Stromal cell of bone marrow (primary cell): ENCODE measurements at regions not wholly inside any gene's neighbourhood (a gene's known extent, or its start where the extent isn't known, plus 50 kb on each side); places are given as distances from the start of the nearest gene placed in this dataset.
"Not testable (repeated sequence)": the region's sequence is repeated elsewhere in the genome, so short reads cannot be mapped to it uniquely, and the experiment has no call there.

Experiments
- DNase-seq: peaks from one replicate; pipeline ENCODE4 v3.0.0-alpha.2; 2012; ENCODE audit warnings: low read depth

DNA sequence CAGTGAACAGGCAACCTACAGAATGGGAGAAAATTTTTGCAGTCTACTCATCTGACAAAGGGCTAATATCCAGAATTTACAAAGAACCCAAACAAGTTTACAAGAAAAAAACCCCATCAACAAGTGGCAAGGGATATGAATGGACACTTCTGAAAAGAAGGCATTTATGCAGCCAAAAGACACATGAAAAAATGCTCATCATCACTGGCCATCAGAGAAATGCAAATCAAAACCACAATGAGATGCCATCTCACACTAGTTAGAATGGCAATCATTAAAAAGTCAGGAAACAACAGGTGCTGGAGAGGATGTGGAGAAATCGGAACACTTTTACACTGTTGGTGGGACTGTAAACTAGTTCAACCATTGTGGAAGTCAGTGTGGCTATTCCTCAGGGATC lies 80.3 kb downstream of the ZNF474 start:
- not testable (repeated sequence) for DNase-seq

DNA sequence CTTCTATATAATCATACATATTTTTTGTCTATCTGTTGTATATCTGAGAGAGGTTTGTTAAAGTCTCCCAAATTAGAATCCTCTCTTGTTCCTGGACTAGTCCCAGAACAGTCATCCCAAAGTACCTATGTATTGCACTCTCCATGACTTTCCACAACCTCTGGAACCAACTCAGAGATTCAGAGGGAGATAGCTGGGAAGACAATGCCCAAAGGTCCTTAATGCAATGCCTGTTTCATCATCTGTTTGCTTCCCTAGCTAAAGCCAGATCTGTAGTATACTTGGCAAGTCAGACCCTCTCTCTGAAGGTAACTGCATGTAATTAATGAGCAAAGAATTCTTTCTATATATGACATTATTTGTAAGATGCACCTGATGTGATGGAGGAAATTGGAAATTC lies 89.4 kb downstream of the ZNF474 start:
- DNase-seq: no peak

DNA sequence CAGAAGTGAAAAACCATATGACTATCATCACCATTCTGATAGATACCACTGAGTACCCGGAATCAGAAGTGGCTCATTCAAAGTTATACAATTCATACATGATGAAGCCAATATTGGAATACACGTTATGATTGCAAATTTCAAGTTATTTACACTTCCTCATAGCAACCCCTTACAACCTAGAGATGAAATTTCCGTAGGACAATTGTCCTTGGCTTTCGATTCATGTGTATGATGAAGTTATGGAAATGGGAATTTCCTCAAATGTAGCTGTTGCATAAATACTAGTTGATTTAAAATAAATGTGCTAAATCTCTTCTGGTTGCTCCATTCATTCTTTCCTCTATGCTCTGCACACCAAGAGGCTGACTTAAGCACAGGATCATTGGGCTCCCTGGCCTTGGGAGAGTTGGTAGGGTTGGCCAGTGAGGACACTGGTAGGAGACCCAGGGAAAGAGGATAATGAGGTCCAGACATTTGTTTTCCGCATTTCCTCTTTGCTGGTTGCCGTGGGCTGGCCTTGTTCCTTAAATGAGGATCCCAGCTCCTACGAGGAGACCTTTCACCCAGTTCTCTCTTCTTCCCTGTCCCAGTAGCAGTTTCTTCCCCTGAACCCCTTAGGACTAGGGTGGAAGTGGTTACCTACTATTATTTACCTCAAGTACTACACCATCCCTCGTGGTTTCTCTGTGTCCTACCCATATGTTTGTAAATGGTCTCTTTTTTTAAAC lies 90.3 kb downstream of the ZNF474 start:
- no peak for DNase-seq

DNA sequence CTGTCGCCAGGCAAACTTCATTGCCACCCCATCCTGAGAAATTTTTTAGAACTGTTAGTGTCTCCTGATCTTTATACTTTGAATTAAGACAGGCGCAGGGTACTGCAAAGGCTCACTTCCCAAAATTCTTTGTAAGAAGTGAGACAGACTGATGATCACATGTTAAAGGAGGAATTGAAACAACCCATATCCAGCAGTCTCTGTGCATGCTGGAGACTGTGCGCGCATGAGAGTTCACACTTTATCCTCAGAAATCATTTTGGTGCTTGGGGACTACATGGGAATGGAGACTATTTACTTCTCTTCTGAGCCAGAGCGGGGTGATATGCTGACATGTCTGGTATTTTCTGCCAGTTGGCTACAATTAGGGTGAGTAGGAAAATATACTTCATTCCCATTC lies 91.2 kb downstream of the ZNF474 start:
- peak; percentile 1 for DNase-seq

DNA sequence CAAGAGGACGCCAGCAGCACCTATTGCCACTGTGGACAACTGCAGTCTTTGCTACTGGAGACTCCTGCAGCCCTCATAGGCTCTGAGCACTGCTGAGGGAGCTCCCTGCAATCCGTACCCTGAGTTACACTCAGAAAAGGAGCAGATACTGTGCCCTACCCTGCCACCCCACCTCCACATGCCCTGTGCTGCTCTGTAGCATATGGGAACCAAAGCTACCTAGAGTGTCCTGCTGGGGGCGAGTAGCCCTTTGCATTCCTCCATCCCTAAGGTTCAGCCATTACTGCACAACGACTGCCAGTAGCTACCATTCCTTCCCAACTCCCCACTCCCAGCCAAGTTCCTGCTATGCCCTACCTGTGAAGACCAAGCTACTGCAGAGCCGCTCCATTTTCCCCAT lies 90.2 kb upstream of the SNCAIP start:
- DNase-seq: no peak

DNA sequence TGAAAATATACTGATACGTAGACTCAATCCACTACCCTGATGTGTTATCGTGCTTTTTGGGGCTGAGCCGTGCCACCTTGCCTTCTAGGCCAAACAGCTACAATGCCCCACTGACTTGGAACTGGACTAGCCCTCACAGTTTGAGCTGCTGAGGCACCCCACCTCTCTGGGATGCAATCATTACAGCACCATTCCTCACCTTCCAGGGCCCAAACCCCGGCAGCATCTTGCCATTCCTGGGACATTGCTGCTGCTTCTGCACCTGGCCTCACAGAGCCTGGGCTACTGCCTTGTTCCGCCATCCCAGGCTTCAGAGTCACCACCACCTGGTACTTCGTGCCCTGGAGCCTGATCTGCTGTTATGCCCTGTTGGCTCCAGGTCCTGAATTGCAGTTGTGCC lies 89.5 kb upstream of the SNCAIP start:
- no peak for DNase-seq

DNA sequence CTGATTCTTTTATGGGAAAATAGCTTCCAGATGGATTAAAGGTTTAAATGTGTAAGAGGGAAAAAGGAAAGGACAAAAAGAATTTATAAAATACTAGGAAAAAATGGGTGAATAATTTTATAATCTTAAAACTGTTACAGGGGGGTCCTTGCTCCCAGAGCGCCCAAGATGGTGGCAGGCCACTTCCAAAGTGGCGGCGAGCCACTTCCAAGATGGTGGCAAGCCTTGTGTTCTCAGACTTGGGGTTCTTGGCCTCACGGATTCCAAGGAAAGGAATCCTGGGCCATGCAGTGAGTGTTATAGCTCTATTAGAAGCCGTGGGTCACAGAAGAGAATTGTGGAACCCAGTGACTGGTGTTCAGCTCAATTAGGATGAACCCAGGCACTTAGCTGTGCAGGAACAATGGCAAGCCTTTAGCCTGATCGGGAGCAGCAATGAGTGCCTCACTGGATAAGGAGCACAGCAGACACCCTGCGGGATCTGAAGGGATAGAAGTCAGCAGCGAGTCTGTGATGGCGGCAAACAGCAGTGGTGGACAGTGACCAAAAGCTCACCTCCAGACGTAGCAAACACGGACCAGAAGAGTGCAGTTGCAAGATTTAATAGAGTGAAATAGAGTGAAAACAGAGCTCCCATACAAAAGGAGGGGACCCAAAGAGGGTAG lies 83.2 kb upstream of the SNCAIP start:
- no peak for DNase-seq

DNA sequence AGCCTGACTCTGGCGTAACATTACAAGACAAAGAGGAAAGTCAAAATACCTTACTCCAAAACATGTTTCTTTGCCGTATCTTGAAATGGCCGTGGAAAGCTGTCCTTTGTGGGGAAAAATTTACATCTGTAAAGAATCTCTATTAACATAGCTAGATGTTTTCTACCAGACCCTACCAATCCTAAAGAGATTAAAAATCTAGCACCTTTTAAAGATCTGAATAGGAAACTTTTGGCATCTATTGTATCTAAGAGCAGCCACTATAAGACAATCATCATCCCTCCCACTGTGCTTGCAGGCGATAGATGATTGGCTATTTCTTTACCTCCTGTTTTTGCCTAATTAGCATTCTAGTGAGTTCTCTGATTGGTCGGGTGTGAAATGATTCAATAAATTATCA lies 82.5 kb upstream of the SNCAIP start:
- no peak for DNase-seq

DNA sequence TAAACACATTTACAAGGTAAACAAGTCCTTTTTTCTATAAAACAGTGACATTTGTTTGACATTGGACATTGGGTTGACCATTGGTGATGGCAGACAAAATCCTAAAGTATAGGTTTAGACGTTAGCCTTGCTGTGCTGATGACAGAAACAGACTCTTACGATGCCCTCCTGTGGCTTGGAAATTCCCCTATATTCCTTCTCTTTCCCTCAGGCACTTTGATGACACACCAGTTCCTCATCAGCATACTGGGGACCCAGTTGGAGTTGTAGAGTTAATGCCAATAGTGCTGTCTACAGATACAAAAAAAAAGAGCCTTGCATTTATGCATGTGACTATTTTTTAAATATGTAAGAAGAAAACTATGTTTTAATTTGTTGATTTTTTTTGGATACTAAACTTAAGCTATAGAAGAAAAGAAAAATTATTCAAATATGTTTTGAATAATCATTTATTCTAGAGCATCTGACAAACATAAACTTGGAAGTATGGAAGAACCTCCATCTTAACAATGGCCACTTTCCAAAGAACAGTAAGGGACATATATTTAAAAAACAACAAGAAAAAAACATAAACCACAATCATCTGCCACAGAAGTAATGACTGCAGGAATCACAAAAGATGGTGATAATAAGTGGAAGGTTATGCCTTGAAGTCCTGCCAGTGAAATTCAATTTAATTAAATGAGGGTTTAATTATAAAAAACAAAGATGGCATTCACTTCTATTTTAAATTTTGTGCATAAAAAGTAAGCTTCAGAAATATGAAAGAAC lies 75.6 kb upstream of the SNCAIP start:
- DNase-seq: no peak

DNA sequence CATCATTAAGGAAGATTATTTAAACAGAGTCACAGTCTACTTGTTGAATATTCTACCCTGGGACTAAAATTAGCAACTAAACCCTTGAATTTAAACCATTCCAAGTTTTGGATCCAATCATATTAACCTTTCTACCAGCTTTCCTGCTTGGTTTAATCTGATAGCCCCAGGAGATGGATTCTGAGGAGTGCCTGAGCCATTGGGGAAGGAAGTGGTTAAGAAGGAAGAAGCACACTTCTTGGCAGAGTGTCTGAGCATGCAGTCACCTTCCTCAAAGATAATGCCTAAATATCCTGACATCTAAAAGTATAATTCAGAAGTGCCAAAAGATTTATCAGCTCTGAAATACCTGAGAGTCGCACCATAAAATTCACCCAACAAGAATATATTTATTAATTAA lies 74.1 kb upstream of the SNCAIP start:
- no peak for DNase-seq

DNA sequence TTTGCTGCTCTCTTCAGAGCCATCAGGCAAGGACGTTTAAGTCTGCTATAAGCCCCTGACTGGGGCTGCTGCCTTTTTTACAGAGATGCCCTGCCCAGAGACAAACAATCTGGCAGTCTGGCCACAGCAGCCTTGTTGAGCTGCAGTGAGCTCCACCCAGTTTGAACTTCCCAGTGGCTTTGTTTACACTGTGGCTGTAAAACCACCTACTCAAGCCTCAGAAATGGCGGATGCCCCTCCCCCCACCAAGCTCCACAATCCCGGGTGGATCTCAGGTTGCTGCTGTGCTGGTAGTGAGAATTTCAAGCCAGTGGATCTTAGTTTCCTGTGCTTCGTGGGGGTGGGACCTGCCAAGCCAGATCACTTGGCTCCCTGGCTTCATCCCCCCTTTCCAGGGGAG lies 59.7 kb upstream of the SNCAIP start:
- DNase-seq: no peak

DNA sequence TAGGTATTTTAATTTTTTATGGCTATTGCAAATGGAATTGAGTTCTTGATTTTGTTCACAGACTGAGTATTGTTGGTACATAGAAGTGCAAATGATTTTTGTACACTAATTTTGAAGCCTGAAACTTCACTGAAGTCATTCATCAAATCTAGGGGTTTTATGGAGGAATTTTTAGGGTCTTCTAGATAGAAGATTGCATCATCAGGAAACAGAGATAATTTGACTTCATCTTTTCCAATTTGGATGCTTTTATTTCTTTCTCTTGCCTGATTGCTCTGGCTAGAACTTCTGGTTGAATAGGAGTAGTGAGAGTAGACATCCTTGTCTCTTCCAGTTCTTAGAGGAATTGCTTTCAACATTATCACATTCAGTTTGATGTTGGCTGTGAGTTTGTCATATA lies 58.2 kb upstream of the SNCAIP start:
- DNase-seq: no peak

DNA sequence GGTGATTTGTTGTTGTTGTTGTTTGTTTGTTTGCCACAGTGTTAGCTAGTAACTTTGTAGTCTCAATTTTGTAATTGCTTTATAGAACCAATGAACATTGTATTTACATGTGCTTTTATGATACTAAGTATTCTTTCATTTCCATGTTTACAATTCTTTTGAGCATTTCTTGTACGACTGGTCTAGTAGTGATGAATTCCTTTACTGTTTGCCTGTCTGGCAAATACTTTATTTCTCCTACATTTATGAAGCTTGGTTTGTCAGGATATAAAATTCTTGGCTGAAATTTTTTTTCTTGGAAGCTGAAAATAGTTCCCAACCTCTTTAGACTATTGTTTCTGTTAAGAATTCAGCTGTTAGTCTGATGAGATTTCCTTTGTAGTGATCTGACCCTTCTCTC lies 55.6 kb upstream of the SNCAIP start:
- no peak for DNase-seq

DNA sequence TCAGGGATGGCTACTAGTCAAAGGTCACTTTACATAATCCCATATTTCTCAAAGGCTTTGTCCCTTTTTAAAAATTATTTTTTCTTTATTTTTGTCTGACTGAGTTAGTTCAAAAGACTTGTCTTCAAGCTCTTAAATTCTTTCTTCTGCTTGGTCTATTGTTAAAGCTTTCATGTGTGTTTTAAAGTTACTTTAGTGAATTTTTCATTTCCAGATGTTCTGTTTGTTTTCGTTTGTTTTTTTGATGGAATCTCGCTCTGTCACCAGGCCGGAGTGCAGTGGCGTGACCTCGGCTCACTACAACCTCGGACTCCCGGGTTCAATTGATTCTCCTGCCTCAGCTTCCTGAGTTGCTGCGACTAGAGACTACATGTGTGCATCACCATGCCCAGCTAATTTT lies 55.0 kb upstream of the SNCAIP start:
- DNase-seq: no peak

DNA sequence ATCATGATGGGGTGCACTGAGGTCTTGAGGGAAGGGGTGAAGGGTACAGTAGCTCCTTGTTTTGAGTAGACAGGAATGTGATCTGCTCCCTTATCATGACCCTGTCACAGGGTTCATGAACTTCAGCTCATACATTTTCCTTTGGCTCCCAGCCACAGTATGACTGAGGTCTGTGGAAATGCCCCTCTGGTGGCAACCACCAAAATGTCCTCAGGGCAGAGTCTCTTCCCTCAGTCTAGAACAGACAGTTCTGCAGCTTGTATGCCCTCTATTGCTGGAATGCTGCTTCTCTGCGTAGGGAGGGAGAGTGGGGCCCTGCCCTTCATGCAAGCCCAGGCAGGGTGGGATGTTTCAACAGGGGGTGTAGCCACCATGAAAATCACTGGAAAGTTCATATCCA lies 53.8 kb upstream of the SNCAIP start:
- no peak for DNase-seq

DNA sequence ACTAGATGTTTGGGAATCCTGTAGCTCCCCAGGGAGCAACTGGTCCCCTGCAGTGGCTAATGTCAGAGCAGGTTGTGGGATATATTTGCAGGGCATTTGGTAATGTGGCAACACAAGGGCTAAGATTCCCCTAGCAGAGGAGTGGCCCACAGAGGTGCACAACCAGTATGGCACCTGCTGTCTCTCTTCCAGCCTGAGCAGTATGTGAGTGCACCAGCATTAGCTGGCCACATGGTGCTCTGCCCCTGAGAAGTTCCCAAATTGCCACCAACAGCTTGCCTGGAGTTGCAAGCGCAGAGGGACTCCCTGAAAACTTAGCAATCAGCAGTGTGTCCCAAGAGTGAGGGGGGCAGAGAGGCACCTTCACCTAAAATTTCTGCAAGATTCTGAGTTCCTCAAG lies 53.2 kb upstream of the SNCAIP start:
- no peak for DNase-seq

DNA sequence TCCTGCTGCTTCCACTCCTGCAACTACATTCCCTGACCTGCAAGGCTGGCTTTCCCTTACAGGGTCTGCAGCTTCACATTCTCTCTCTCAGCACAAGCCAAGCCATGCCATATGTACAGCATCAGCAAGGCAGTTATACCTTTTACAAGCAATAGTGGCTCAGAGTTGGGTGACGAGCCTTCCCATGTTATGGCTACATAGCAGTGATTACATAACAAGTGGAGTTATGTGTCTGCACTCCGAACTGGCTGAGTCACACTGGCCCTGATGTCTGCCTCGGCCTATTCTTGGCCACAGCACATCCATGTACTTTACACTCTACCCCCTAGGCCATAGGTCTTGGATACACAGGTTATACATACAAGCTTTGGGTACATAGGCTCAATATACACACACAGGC lies 52.0 kb upstream of the SNCAIP start:
- DNase-seq: peak; percentile 60

DNA sequence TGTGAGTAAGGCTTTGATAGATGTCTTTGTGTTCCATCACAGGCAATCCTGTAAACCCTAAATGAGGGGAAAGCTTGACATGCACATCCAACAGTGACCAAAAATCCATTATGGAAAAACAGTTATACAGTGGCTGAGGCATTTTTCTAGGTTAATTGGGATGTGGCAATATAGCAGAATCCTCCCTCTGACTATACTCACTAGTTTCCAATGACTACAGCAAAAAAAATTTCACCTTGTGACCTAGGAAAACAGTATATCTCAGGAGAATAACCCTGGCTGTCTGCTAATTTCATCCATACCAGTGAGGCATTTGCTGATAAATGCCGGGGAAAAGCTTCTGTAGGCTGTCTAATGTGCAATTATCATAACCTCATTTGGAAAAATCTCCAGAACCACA lies 49.9 kb upstream of the SNCAIP start:
- peak; percentile 71 for DNase-seq
